GM12878 (cell line): ENCODE measurements at regions not wholly inside any gene's neighbourhood (a gene's known extent, or its start where the extent isn't known, plus 50 kb on each side); places are given as distances from the start of the nearest gene placed in this dataset.

ENCODE experiments used
- ATAC-seq: fragments of 200-7000 bp; cut with Tn5 transposase; 3 replicates; pipeline ENCODE4 v1.9.1; 2020; ENCODE audit warnings: mild to moderate bottlenecking, moderate library complexity
- BruUV-seq: library from RNA; stranded (reverse); fragments of 400-500 nt; replicated peaks from 2 replicates; lab custom pipeline; 2021; lab: Mats Ljungman, UMichigan
- CTCF ChIA-PET: fragments of 300-600 bp; sonication (Branson Sonifier 250); formaldehyde crosslinking; extraction: SDS; loops from one replicate; lab custom pipeline; 2021; ENCODE audit warnings: inconsistent platforms; lab: Yijun Ruan, JAX
- POLR2A ChIA-PET: fragments of 350-600 bp; formaldehyde crosslinking; extraction: SDS; loops from one replicate; lab custom pipeline; 2021; ENCODE audit warnings: inconsistent platforms; lab: Charles Lee
- RAD21 ChIA-PET: fragments of 300-600 bp; sonication (Branson Sonifier 250); formaldehyde crosslinking; loops from one replicate; lab custom pipeline; 2023; ENCODE audit warnings: antibody characterized with exemption; ENCODE audit not compliant: unreplicated experiment; lab: Charles Lee
- SMC1A ChIA-PET: fragments of 300-600 bp; sonication (Branson Sonifier 250); formaldehyde crosslinking; loops from one replicate; lab custom pipeline; 2023; ENCODE audit not compliant: unreplicated experiment, uncharacterized antibody; lab: Charles Lee
- DNase-seq: peaks from one replicate; pipeline ENCODE4 v3.0.0-alpha.2; 2011; ENCODE audit warnings: low read depth, low spot score
- FAIRE-seq: peaks from 3 replicates; lab custom pipeline; 2011; peaks lifted over from hg19 to GRCh38; lab: Jason Lieb, UNC
- H2AFZ ChIP-seq: 2 replicates; pipeline ENCODE4 v1.6.0; 2011; ENCODE audit warnings: low read depth, low read length, control low read depth; ENCODE audit not compliant: control insufficient read depth
- H3K27ac ChIP-seq: 2 replicates; pipeline ENCODE4 v1.5.1; 2011; ENCODE audit warnings: control low read depth; ENCODE audit not compliant: control insufficient read depth, insufficient read depth
- H3K27me3 ChIP-seq, 2 experiments: replicated peaks in 1 of 2; 2 replicates each; pipeline versions ENCODE4 v1.6.0 to v1.6.1; 2011; ENCODE audit warnings: low read length in 1 of 2; ENCODE audit not compliant: control insufficient read depth in 2 of 2, insufficient read depth in 2 of 2
- H3K36me3 ChIP-seq, 2 experiments: 2 replicates each; pipeline ENCODE4 v1.5.1; 2011; ENCODE audit warnings: low read length in 1 of 2; ENCODE audit not compliant: control insufficient read depth in 2 of 2, insufficient read depth in 2 of 2
- H3K4me1 ChIP-seq: 2 replicates; pipeline ENCODE4 v1.6.1; 2011; ENCODE audit warnings: mild to moderate bottlenecking, low read length, moderate library complexity, mixed read lengths; ENCODE audit not compliant: control insufficient read depth, insufficient read depth
- H3K4me2 ChIP-seq: 2 replicates; pipeline ENCODE4 v1.6.0; 2011; ENCODE audit warnings: control low read depth; ENCODE audit not compliant: control insufficient read depth, insufficient read depth
- H3K4me3 ChIP-seq: fragments of 200-600 bp; sonication (generic); 2 replicates; pipeline ENCODE4 v1.5.1; 2016
- H3K79me2 ChIP-seq: 2 replicates; pipeline ENCODE4 v1.6.0; 2011; ENCODE audit warnings: low read length; ENCODE audit not compliant: control insufficient read depth, insufficient read depth
- H3K9ac ChIP-seq: 2 replicates; pipeline ENCODE4 v1.8.0; 2011; ENCODE audit warnings: low read length, control low read depth, mixed read lengths; ENCODE audit not compliant: control insufficient read depth, insufficient read depth
- H3K9me3 ChIP-seq: replicated peaks from 3 replicates; pipeline ENCODE4 v1.5.1; 2011; ENCODE audit warnings: mild to moderate bottlenecking, low read length; ENCODE audit not compliant: control insufficient read depth, insufficient read depth
- H4K20me1 ChIP-seq: 2 replicates; pipeline ENCODE4 v1.6.0; 2011; ENCODE audit not compliant: control insufficient read depth, insufficient read depth
- FOS ChIP-seq: IDR thresholded peaks from 3 replicates; pipeline ENCODE4 v1.6.1; 2011; ENCODE audit warnings: borderline replicate concordance; ENCODE audit not compliant: insufficient read length; ENCODE audit errors: extremely low read depth
- IRF4 ChIP-seq: IDR thresholded peaks from 2 replicates; pipeline ENCODE4 v1.6.1; 2011; ENCODE audit warnings: low read depth, low read length
- JUNB ChIP-seq: IDR thresholded peaks from 2 replicates; pipeline ENCODE4 v1.6.1; 2016; ENCODE audit warnings: antibody characterized with exemption, mild to moderate bottlenecking
- PBX3 ChIP-seq: IDR thresholded peaks from 2 replicates; pipeline ENCODE4 v1.6.1; 2011; ENCODE audit warnings: mild to moderate bottlenecking, low read depth, low read length, moderate library complexity; ENCODE audit not compliant: insufficient replicate concordance
- RAD51 ChIP-seq: fragments of 450-650 bp; IDR thresholded peaks from 2 replicates; pipeline ENCODE4 v1.6.1; 2016; ENCODE audit warnings: moderate library complexity, mild to moderate bottlenecking, inconsistent platforms
- SPI1 ChIP-seq: IDR thresholded peaks from 2 replicates; pipeline ENCODE4 v1.6.1; 2011; ENCODE audit warnings: low read depth, mild to moderate bottlenecking, low read length, moderate library complexity, borderline replicate concordance; ENCODE audit not compliant: insufficient read depth
- ZBTB33 ChIP-seq: fragments of 450-650 bp; IDR thresholded peaks from 2 replicates; pipeline ENCODE4 v1.6.1; 2017; ENCODE audit warnings: mild to moderate bottlenecking
- WGBS: methylation state at CpG from one replicate; pipeline ENCODE4 v1.1.6; 2016; ENCODE audit warnings: low lambda C conversion rate; ENCODE audit not compliant: insufficient replicate concordance, insufficient coverage; ENCODE audit errors: missing lambda C conversion rate; 5-methylcytosine and 5-hydroxymethylcytosine counted together
- in situ Hi-C: fragments of 300-500 bp; cut with MboI; formaldehyde crosslinking; loops from 9 replicates; pipeline ENCODE4 v1.14.3; 2018; ENCODE audit warnings: mixed read lengths
- intact Hi-C: fragments of 100-400 bp; cut with micrococcal nuclease; formaldehyde crosslinking; loops from one replicate; pipeline ENCODE4 v1.14.2; 2022; ENCODE audit not compliant: unreplicated experiment

- Histone ChIP-seq H2AFZ (no peak overlapping the region), H3K27me3 (peaks cover 0 to 3% of the 10 kb centered on the region in 2 experiments; a peak in 1 of 4 replicates), H3K4me1 (no peaks in the 10 kb centered on the region; the same call in 1 of the 2 replicates), H3K27ac (no peak overlapping the region), H3K9ac (no peak overlapping the region), H4K20me1 (no peaks in the 10 kb centered on the region), H3K36me3 (no peaks in the 10 kb centered on the region), H3K9me3 (no peaks in the 10 kb centered on the region; the same call in 2 of the 3 replicates), H3K4me2 (no peak overlapping the region), H3K4me3 (no peak overlapping the region), H3K79me2 (no peaks in the 10 kb centered on the region)
- intact Hi-C loops = no loop called here
- RAD21 ChIA-PET = no interaction called here
- POLR2A ChIA-PET = no interaction called here
- DNase-seq = no peak
- CTCF ChIA-PET = interaction anchor here (1.4 kb wide), 1 partner anchor 282 kb away, joined by 4 read pairs; no protein-coding TSS in a partner anchor
- SMC1A ChIA-PET = no interaction called here
- BruUV-seq = no TSS peak
- FAIRE-seq = no peak
- peak; percentile 91 for ATAC-seq
- in situ Hi-C loops = no loop called here
- TF ChIP-seq JUNB (peak; percentile 37), SPI1 (peak; percentile 43; the same call in 1 of the 2 replicates), RAD51 (no peak), FOS (no peak), ZBTB33 (no peak), IRF4 (no peak), PBX3 (no peak)
- 6% methylated on average over 2 of the region's 2 CpGs for WGBS
Measured at GRCh38 chr18:11237484-11237883, 88.1 kb upstream of the PIEZO2 start.
